DMS53 treated with DMSO at 0.1 percent for 48 hours (cell line): ENCODE measurements at regions not wholly inside any gene's neighbourhood (a gene's known extent, or its start where the extent isn't known, plus 50 kb on each side); places are given as distances from the start of the nearest gene placed in this dataset.

Experiments used
- DNase-seq: peaks from one replicate; lab custom pipeline; 2025; ENCODE audit not compliant: unreplicated experiment; lab: John Stamatoyannopoulos, UW

DNA sequence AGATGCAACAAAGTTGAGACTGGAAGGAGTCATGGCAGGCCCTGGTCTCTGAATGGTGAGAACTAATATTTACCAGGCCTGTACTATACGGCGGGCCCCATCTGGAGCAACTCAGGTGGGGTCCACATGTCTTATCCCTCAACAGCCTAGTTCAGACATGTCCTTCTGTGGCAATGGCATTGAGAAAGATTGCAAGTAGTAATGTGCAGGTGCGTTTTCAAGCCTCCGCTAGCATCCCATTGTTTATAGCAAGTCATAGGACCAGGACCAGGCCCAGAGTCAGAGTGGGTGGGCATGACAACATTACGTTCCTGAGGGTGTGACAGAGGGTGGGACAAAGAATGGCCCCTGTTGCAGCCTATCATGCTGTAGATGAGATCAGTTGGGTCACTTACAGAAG is 541.1 kb downstream of the EFNB2 start:
- DNase-seq, result no peak

DNA sequence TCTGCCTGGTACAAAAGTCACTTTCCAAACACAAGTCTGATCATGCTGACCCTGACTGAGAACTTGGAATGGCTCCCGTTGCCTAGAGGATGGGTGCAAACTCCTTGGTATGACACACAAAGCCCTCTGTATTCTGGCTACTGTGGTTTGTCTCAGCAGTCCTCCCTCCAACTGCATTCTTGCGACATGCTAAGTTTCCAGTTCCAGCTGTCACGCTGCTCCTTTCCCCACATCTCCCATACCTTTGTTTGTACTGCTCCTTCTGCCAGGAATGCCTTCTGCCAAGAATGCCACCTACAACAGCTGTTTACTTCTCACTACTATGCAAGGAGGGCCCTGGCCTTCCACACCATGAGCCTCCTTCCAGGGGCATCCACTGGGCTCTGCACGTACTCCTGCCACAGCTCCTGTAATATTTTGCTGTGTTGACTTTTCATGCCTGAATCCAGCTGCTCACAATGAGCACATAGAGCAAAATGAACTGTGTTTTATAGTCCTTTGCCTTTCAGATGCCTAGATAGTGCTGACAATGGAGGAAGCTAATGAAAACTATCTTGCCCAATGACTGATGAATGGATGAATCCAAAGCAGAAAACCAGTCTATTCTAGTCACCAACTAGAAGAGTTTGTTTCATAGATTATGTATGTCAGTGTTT is 543.7 kb downstream of the EFNB2 start:
- DNase-seq, result no peak

DNA sequence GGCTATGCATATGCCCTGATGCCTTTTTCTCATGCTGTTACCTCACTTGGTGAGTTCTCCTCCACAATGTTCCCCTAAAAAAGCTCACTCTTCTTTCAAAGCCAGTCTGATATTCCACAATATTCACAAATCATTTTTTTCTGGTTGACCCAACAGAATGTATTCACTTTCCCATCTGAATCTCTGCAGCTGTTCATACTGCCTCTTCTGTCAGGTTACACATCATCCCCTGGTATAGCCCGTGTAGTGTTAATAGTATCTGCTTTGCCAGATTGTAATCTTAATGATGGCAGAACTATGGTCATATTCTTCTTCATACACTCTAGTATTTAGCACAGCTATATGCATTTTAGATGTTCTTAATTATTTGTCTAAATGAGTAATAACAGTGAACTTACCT is 544.3 kb downstream of the EFNB2 start:
- DNase-seq, result no peak

DNA sequence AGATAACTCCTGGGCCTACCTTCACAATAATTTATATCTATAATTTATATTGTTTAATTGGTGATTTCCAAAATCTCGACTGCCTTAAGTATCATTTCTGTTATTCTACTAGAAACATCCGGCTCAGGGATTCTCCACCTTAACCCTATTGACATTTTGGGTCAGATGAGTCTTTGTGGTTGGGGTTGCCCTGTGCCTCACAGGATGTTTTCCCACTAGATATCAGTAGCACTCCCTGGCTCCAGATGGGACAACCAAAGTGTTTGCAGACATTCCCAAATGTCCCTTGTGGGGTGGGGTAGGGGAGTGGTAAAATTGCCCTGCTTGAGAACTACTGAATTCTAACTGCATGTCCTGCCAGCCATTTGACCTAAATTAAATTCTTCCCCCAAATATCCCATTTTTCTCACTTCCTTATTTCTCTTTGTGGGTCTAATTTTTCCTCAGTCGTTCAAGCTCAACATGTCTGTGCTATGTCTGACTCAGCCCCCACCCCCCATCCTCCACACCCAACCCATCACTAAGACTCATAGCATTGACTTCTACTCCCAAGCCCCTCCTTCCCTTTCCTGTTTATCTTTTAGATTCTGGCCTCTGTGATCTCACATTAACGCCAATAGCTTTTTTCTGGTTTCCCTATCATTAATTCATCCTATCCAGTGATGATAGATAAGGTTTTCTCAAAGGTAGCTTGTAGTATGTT is 545.1 kb downstream of the EFNB2 start:
- no peak for DNase-seq

DNA sequence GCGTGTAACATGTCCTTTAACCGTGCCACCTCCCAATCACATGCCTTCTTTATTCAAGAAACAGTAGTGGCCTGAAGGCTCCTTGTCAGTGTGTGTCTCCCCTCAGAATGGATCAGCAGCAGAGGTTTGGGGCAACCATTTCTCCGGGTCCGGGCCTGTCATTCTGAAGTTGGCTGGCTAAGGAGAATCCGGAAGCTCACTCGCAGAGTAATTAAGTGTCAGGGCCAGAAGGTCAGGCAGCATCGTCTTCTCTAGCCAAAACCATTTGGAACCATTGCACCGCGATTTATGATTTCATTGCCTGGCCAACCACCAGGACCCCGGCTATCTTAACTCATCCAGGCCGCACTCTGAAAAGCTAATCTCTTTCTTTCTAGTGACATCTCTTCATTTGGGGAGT is 550.8 kb downstream of the EFNB2 start:
- DNase-seq, result no peak

DNA sequence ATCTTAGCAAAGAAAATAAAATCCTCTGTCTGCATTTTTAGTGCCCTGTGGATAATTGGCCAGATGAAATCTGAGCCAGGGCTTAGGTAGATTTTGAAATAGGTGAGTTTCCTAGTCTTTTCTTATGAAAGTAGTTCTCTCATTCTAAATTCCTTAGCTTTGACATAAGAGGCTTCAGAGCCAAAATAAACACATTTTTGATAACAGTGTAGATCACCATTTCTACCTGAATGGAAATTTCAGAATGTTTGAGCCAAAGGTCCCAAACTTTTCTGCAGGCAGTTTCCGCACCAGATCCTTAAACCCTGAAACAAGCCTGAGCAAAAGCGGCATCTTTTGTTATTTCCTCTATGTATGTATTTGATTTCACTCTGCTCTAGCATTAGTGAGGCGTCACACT is 551.2 kb downstream of the EFNB2 start:
- no peak for DNase-seq

DNA sequence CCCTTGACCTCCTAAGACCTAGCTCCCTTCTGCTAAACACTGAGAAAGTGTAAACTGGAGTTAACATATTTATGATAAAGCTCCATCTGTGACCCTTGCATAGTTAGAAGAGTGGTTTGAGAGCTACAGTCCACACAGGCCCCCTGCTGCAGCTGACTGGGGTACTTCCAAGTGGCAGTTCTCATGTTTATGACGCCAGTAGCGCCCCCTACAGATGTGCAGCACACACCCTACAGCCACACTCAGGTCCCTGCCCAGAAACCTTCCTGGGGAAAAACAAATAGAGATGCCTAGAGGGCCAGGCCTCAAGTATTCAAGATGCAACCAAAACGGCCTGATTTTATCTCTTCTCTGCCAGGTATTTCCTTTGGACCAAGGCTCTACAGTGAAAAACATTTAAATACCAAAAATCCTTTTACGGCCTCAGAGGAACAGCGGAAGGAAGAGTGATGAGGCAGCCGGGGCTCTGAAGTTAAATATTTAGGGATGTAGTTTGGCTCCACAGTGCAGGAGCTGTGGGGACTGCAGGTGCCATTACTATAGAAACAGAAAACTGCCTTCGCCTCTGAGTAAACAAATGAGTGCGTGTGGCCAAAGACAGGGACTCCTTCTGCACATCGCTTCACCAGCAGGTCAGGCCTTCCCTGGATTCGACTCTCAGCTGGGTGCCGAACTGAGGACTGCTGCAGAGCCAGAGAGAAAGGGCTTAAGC is 553.1 kb downstream of the EFNB2 start:
- no peak for DNase-seq

DNA sequence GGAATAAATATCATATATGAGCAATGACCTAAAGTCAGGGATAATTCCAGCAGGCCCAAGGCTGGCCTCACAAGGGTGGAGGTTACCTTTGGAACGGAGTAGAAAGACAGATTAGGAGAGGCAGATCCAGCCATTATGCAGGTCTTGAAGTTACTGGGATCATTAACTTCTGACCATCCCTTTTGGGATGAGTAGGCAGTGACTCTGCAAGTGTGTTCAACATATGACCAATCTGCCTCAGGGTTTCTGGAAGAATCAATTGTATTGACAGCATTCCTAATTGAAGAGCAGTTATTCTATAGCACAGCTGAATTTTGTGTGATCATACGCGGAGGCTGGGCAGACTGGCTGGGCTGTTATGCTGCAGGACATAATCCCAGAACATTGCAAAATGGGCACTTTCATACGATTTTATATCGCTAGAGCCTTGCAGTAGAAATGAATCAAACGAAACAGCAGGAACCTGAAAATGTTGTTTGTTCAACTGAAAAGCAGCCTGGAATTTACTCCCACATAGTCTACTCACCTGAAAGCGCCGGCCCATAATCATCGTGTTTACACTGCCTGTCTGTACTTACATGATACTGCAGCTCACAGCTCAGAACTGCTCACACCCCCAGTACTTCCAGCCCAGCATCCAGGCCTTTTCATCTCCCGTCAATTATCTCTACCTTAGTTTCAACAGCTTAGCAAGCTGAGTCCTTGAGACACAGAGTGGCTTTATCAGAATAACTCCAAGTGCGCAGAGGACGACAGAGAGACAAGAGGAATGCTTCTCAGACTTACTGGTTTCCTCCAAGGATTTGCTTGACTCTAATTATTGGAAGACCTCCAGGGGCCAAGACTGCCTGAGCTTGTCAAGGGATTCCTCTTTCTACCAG is 556.1 kb downstream of the EFNB2 start:
- DNase-seq, result no peak

DNA sequence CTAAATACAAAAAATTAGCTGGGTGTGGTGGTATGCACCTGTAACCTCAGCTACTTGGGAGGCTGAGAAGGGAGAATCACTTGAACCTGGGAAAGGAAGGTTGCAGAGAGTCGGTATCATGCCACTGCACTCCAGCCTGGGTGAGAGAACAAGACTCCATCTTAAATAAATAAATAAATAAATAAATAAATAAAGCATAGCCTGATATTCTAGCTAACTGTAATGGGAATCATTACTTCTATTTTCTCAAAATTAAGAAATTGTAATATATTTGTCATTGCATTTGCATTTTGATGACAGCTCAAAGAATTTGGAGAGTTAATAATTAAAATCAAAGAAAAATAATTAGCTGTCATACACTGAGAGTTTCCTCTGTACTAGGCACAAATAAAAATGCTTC is 561.1 kb downstream of the EFNB2 start:
- no peak for DNase-seq

DNA sequence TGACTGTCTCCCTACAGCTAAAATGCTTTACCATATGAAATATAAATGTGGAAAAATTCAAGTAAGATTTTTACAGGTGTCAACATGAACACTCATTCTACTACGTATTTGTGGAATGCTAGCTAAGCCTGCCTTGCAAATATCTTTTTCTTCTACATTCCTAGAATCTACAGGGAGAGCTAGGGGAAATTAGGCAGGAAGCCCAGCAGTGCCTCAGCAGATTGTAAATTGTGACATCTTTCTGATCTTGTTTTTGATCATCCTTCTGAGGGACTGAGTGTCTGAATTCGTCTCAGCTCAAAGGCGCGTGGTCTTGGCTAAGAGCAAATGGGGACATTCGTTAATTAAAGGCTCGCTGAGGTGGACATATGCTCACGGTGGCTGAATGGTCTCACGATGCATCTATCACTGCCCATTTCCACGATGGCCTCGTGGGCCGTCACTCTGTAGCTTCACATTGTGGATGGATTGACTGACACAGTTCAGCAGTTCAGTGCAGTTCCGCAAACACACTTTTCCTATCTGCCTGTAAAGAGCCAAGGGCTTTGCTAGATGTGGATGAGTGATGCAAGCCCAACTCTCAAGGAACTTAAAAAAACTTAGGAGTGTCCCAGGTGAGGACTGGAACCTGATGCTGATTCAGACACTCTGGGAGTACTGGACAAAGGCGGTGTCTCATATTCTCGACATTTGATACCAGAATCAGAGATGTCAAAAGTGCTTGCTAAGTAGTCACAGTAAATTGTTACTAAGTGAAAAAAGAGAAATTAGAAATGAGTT is 562.5 kb downstream of the EFNB2 start:
- no peak for DNase-seq

DNA sequence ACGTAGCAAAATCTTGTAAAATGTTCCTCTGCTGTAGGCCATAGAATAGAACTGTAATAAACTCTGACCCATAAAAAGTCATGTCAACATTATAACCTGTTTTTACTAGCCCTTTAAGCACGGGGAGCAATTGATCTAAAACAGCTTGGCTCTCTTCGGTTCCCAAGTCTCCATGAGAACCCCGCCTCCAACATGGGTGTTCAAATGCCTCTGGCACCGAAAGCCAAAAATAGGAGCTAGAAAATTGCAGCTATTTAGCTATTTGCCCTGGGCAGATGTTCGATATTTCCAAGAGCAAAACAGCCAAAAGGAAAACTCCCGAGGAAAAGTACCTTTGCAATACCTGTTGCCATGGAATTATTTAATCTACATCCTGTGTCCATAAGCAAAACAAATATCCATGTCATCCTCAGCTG is 563.1 kb downstream of the EFNB2 start:
- no peak for DNase-seq

DNA sequence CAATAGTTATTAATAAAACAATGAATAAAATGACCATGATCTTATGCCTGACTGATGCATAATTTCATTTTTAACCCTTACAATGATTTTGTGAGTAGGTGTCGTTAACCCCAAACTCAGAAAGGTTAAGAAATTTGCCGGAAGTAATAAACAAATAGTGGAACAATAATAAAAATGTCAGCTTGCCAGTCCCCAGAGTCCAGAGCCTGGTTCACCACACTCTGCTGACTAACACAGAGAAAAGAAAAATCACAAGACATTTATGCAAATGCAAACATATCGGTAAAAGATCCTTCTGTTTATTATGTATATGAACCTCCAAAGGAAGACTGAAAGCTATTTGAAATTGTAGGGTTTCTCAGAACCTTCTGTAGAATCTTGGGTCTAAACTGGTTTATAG is 563.7 kb downstream of the EFNB2 start:
- no peak for DNase-seq

DNA sequence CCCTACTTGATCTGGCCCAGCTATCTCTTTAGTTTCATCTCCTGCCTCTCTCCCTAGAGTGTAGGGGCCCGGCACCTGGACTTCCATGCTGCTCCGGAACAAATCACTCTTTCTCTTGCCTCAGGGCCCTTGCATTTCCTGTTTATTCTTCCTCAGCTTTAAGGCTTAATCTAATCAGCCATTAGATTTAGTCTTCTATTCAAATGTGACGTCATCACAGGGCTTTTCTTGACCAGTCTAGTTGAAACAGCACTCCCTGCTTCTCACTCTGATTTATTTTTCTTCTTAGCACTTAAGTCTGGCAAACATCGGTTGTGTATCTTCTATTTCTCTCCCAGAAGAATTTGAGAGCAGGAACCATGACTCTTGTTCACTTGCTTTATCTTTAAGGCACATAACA is 564.1 kb downstream of the EFNB2 start:
- DNase-seq, result no peak

DNA sequence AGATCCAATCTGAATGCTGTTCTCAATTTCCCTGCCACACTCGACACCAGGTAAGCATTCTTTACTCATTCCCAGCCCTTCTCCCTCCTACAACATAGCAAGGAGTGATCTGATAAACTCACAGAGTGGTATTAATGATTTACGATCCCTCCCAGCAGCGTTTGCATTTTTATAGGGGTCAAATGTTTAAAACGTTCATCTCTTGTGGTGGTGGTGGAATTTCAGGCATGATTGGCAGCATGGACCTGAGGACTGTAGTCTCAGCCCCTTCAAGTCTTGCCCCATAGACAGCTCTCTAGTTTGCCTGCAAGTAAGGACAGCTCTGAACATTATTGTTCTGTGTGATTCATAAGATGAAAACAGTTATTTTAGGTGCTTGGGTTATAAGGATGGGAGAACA is 565.7 kb downstream of the EFNB2 start:
- DNase-seq, result no peak

DNA sequence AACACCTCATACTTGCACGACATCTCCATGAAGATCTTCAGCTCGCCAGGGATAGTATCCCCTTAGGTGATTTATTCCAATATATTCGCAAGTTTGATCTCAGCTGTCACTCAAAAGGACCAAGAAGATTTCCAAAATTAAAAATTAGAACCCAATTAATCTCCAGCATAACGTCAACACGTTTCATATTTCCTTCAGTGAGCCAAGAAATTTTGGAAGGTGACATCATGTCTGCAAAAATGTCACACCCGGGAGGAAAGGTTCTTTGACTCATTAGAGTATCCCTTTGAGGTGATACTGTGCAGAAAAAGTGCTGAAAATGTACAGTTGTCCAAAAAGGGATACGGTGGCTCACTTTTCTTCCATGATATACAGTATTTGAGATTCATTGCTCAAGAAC is 569.6 kb downstream of the EFNB2 start:
- no peak for DNase-seq

DNA sequence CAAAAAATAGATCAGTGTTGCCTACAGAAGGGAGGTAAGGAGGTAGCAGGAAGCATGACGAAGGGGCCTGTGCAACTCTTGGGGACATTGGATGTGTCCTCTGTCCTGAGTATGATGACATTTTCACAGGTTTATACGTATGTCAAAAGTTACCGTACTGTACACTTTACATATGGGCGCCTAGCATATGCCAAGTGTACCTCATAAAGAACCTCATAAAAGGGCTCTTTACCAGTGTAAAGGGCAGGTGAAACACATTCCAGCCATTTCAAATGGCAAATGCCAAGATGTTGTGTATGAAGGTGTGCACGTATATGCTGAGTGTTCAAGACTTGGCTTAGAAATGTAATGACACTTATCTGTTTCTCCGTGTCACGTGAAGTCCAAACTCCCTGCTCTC is 573.4 kb downstream of the EFNB2 start:
- DNase-seq, result no peak

DNA sequence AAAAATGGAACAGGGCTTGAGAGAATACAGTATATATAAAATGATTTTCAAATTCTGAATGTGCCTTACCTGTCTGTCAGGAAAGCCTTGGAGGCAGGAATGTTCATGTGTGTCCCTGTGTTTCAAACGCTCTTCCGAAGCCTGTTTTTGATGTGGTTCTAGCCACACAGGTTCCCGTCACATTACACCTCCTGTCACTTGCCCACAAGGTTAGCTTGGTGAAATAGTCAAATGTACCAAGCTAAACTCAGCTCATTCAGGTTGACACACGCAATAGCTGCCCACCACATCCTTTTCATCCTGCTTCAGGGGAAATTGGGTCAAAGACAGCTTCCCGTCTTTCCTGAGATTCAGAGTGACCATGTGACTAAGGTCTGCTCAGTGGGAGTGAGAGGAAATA is 574.0 kb downstream of the EFNB2 start:
- DNase-seq, result no peak

DNA sequence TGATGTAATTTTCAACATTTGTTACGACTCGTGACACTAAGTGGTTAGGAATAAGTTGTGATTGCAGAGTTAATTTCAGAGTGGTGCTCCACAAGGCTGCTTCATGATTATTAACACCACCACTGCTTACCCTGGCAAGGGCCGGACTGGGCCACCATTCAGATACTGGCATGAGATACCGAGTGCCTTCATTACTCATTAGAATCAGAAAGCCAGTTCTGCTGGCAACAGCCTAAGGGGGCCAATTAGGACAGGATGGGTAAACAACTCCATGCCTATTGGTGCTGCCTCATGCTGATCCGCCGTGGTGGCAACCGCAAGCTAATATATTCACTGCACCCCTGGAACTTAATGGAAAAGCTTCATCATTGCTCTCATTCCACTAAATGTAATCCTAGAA is 575.1 kb downstream of the EFNB2 start:
- no peak for DNase-seq

DNA sequence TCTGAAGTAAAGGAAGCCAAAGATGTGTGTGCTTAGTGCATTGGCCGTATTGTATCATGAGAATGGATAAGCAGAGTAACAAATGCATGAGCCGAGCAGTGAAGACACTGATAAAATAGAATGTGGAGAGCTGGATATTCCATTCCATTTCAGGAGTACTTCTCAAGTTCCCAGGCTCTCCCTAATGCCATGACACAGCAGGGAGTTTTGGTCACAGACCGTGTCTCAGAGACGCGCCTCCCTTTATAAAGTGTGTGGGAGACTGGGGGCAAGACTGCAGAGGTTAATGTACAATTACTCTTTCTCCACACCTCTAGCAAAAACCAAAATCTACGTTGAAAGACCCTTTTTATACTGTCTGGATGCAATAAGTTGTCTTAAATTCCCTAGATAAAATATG is 575.6 kb downstream of the EFNB2 start:
- DNase-seq, result no peak

DNA sequence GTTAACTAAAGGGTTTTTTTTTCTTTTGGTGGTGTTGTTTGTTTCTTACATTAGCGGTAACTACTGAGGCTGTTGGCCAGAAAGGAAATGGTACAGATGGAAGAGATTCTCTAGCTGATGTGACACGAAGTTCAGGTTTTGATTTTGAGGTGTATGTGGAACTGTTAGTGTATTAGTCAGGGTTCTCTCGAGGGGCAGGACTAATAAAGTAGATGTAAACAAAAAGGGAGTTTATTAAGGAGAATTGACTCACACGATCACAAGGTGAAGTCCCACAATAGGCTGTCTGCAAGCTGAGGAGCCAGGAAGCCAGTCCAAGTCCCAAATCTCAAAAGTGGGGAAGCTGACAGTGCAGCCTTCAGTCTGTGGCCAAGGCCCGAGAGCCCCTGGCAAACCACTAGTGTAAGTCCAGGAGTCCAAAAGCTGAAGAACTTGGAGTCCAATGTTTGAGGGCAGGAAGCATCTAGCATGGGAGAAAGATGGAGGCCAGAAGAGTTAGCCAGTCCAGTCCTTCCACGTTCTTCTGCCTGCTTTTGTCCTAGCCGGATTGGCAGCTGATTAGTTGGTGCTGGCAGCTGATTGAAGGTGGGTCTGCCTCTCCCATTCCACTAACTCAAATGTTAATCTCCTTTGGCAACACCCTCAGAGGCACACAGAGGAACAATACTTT is 577.6 kb downstream of the EFNB2 start:
- no peak for DNase-seq
